GM18951 (cell line): ENCODE measurements at regions not wholly inside any gene's neighbourhood (a gene's known extent, or its start where the extent isn't known, plus 50 kb on each side); places are given as distances from the start of the nearest gene placed in this dataset.

Experiments
- POLR2A ChIP-seq: IDR thresholded peaks from 4 replicates; pipeline ENCODE4 v1.6.1; 2011; ENCODE audit warnings: mild to moderate bottlenecking; ENCODE audit not compliant: insufficient read length, insufficient read depth; ENCODE audit errors: extremely low read depth
- in situ Hi-C: fragments of 300-500 bp; cut with MboI; formaldehyde crosslinking; loops from one replicate; pipeline ENCODE4 v1.12.0; 2022; ENCODE audit warnings: low sequenced_read_pairs, mixed read lengths, inconsistent platforms; ENCODE audit not compliant: unreplicated experiment

GRCh38 chr1:185489406-185489805 is 172.4 kb upstream of the IVNS1ABP start:
- TF ChIP-seq POLR2A, result no peak
- in situ Hi-C loops, result no loop called here

- in situ Hi-C loops, result no loop called here
- TF ChIP-seq POLR2A, result no peak
These were observed 171.8 kb upstream of the IVNS1ABP start for GRCh38 chr1:185488808-185489207.

GRCh38 chr1:185487936-185488335 is 170.9 kb upstream of the IVNS1ABP start:
- TF ChIP-seq POLR2A, result no peak

GRCh38 chr1:185487026-185487425 is 170.0 kb upstream of the IVNS1ABP start:
- in situ Hi-C loops, result no loop called here
- no peak for TF ChIP-seq POLR2A

More at GRCh38 chr1:185487936-185488335, 170.9 kb upstream of the IVNS1ABP start:
- in situ Hi-C loops, result no loop called here

- no peak for TF ChIP-seq POLR2A
- in situ Hi-C loops, result no loop called here
These were observed 169.3 kb upstream of the IVNS1ABP start for GRCh38 chr1:185486346-185486745.

- TF ChIP-seq POLR2A, result no peak
- in situ Hi-C loops, result no loop called here
These were observed 166.8 kb upstream of the IVNS1ABP start for GRCh38 chr1:185483664-185484450.

- in situ Hi-C loops, result no loop called here
- no peak for TF ChIP-seq POLR2A
These were observed 166.2 kb upstream of the IVNS1ABP start for GRCh38 chr1:185483217-185483616.

- TF ChIP-seq POLR2A, result no peak
- in situ Hi-C loops, result no loop called here
These were observed 163.5 kb upstream of the IVNS1ABP start for GRCh38 chr1:185480545-185480944.

GRCh38 chr1:185479796-185480195 is 162.8 kb upstream of the IVNS1ABP start:
- in situ Hi-C loops, result no loop called here
- TF ChIP-seq POLR2A, result no peak

- TF ChIP-seq POLR2A, result no peak
- in situ Hi-C loops, result no loop called here
These were observed 161.8 kb upstream of the IVNS1ABP start for GRCh38 chr1:185478877-185479276.

GRCh38 chr1:185477638-185478580 is 160.9 kb upstream of the IVNS1ABP start:
- TF ChIP-seq POLR2A, result no peak
- in situ Hi-C loops, result no loop called here

GRCh38 chr1:185474440-185475149 is 157.6 kb upstream of the IVNS1ABP start:
- TF ChIP-seq POLR2A, result no peak
- in situ Hi-C loops, result no loop called here

GRCh38 chr1:185473186-185473585 is 156.1 kb upstream of the IVNS1ABP start:
- in situ Hi-C loops, result no loop called here
- no peak for TF ChIP-seq POLR2A
